RWPE2 (cell line): ENCODE measurements at regions not wholly inside any gene's neighbourhood (a gene's known extent, or its start where the extent isn't known, plus 50 kb on each side); places are given as distances from the start of the nearest gene placed in this dataset.

ENCODE experiments used
- ATAC-seq: fragments of 200-7000 bp; cut with Tn5 transposase; 3 replicates; pipeline ENCODE4 v1.9.1; 2021; ENCODE audit warnings: low read depth
- DNase-seq: peaks from one replicate; pipeline ENCODE4 v3.0.0-alpha.2; 2020; ENCODE audit warnings: low spot score
- H3K27ac ChIP-seq: fragments of 450-650 bp; 2 replicates; pipeline ENCODE4 v1.5.1; 2017; ENCODE audit warnings: mild to moderate bottlenecking; ENCODE audit not compliant: poor library complexity, severe bottlenecking
- H3K27me3 ChIP-seq: fragments of 250-450 bp; sonication (Bioruptor Pico); 2 replicates; pipeline ENCODE4 v1.5.1; 2021; ENCODE audit warnings: mild to moderate bottlenecking, moderate library complexity; ENCODE audit not compliant: insufficient read depth, poor library complexity, severe bottlenecking
- H3K36me3 ChIP-seq: fragments of 250-450 bp; sonication (Bioruptor Pico); 2 replicates; pipeline ENCODE4 v1.5.1; 2020; ENCODE audit warnings: low read depth, mild to moderate bottlenecking, moderate library complexity
- H3K4me1 ChIP-seq: fragments of 250-450 bp; sonication (Bioruptor Pico); 2 replicates; pipeline ENCODE4 v1.5.1; 2021; ENCODE audit warnings: mild to moderate bottlenecking, moderate library complexity; ENCODE audit not compliant: insufficient read depth, poor library complexity, severe bottlenecking
- H3K4me3 ChIP-seq: fragments of 250-450 bp; sonication (Bioruptor Pico); 2 replicates; pipeline ENCODE4 v1.5.1; 2021; ENCODE audit warnings: mild to moderate bottlenecking, moderate library complexity; ENCODE audit not compliant: severe bottlenecking
- H3K9me3 ChIP-seq: fragments of 250-450 bp; sonication (Bioruptor Pico); 2 replicates; pipeline ENCODE4 v1.5.1; 2021; ENCODE audit warnings: mild to moderate bottlenecking, moderate library complexity; ENCODE audit not compliant: severe bottlenecking
- CTCF ChIP-seq: fragments of 450-650 bp; IDR thresholded peaks from one replicate; pipeline ENCODE4 v1.5.1; 2017; ENCODE audit warnings: mild to moderate bottlenecking, moderate library complexity; ENCODE audit not compliant: poor library complexity, severe bottlenecking

- Histone ChIP-seq H3K27ac (no peak overlapping the region), H3K4me3 (no peak overlapping the region), H3K27me3 (no peaks in the 10 kb centered on the region), H3K9me3 (no peaks in the 10 kb centered on the region), H3K36me3 (no peaks in the 10 kb centered on the region), H3K4me1 (no peaks in the 10 kb centered on the region)
- DNase-seq, result no peak
- no peak for TF ChIP-seq CTCF
- ATAC-seq, result no peak
Measured at GRCh38 chr4:126247409-126247808, 932.7 kb downstream of the FAT4 start.

- no peak overlapping the region for H3K4me3 ChIP-seq
- DNase-seq (no peak), ATAC-seq (no peak)
- H3K4me1 ChIP-seq, result no peaks in the 10 kb centered on the region
- no peaks in the 10 kb centered on the region for H3K9me3 ChIP-seq
- H3K27me3 ChIP-seq, result no peaks in the 10 kb centered on the region
- no peak for TF ChIP-seq CTCF
- no peaks in the 10 kb centered on the region for H3K36me3 ChIP-seq
- H3K27ac ChIP-seq, result no peak overlapping the region
Measured at GRCh38 chr4:126250006-126250405, 935.3 kb downstream of the FAT4 start.

DNA sequence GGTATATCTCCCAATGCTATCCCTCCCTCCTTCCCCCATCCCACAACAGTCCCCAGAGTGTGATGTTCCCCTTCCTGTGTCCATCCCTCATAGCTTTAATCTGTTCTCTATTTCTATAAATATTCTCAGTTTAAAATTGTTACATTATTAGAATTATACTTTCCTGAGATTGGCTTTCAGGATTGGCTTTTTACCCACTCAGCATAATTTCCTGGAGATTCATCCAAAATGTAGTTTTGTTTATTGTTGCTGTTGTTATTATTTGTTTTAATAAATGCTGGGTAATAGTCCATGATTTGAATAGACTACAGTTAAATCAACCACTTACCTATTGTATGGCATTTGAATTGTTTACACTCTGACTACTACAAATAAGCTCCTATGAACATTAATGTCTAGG is 936.4 kb downstream of the FAT4 start:
- no peaks in the 10 kb centered on the region for H3K9me3 ChIP-seq
- H3K4me1 ChIP-seq, result no peaks in the 10 kb centered on the region
- no peak overlapping the region for H3K27ac ChIP-seq
- TF ChIP-seq CTCF, result no peak
- ATAC-seq (no peak), DNase-seq (no peak)
- H3K27me3 ChIP-seq, result no peaks in the 10 kb centered on the region
- H3K36me3 ChIP-seq, result no peaks in the 10 kb centered on the region
- H3K4me3 ChIP-seq, result no peak overlapping the region

- ATAC-seq, result no peak
- Histone ChIP-seq H3K9me3 (no peaks in the 10 kb centered on the region), H3K27me3 (no peaks in the 10 kb centered on the region), H3K36me3 (no peaks in the 10 kb centered on the region), H3K4me1 (no peaks in the 10 kb centered on the region), H3K4me3 (no peak overlapping the region), H3K27ac (no peak overlapping the region)
- no peak for DNase-seq
- no peak for TF ChIP-seq CTCF
Measured at GRCh38 chr4:126262665-126263064, 947.9 kb downstream of the FAT4 start.

DNA sequence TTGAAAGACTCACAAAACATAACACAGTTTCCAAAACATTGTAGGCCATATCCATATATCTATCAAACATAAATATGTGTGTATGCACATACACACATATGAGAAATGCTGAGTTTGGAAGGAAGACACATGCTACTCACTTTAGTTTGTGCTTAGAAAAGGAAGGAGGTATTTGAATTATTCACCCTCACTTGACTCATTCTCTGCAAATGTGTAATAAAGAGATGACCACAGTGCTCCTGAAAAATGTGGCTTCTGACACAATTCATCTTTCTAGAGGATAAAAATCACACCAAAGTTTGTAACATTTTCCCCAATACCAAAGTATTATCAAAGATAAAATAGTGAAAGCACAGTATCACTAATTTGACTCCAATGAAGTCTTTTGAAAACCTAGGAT is 950.1 kb downstream of the FAT4 start:
- DNase-seq (no peak), ATAC-seq (peak; percentile 62; the same call in 2 of the 3 replicates)
- no peak overlapping the region for H3K4me3 ChIP-seq
- TF ChIP-seq CTCF, result no peak
- peaks cover 9% of the 10 kb centered on the region for H3K4me1 ChIP-seq
- no peaks in the 10 kb centered on the region for H3K27me3 ChIP-seq
- H3K9me3 ChIP-seq, result no peaks in the 10 kb centered on the region
- H3K36me3 ChIP-seq, result no peaks in the 10 kb centered on the region
- H3K27ac ChIP-seq, result no peak overlapping the region
